GM18517 (cell line): ENCODE measurements at regions not wholly inside any gene's neighbourhood (a gene's known extent, or its start where the extent isn't known, plus 50 kb on each side); places are given as distances from the start of the nearest gene placed in this dataset.

Experiments
- ATAC-seq: cut with Tn5 transposase; IDR thresholded peaks from one replicate; pipeline ENCODE4 v1.9.1; 2021; ENCODE audit warnings: mild to moderate bottlenecking, moderate library complexity; ENCODE audit not compliant: unreplicated experiment

DNA sequence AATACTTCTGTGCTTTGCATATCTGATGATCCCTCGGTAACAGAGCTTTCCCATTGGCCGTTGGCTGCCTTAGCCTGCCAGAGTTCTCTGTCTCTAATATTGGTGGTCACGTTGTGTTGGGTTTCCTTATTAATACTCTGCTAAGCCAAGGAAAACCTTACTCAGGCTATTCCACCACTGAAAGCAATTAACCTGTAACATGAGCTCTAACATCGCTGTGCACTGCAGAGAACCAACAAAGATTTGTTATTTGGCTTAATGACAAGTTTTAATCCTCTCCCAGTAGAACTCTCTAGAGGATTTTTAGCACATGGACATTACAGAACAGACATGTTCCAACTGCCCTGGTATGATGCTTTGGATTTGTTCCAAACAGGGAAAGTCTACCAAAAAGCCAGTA is 825.9 kb upstream of the POU3F3 start:
- no peak for ATAC-seq

- no peak for ATAC-seq
These were observed 820.5 kb upstream of the POU3F3 start for GRCh38 chr2:104033399-104033798.

GRCh38 chr2:104040771-104041170 is 813.1 kb upstream of the POU3F3 start:
- ATAC-seq, result no peak

- ATAC-seq, result no peak
These were observed 812.6 kb upstream of the POU3F3 start for GRCh38 chr2:104041351-104041750.

DNA sequence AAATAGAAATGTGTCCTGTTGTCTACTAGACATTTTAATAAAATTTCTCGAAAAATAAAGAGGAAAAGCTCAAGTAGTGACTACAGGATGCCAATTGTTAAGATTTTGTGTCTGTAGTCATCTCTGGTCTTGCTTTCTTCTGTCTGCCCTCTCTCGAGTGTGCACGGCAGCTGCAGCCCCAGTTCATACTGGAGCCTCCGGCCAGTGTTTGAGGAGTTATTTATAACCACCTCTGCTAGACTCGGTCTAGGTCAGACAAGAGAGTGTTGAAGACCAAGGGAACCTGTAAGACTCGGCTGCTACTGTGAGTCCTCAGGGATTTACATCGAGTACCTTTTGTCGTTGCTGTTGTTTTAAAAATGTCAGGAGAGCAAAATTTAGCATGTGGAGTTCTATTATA is 810.1 kb upstream of the POU3F3 start:
- no peak for ATAC-seq

DNA sequence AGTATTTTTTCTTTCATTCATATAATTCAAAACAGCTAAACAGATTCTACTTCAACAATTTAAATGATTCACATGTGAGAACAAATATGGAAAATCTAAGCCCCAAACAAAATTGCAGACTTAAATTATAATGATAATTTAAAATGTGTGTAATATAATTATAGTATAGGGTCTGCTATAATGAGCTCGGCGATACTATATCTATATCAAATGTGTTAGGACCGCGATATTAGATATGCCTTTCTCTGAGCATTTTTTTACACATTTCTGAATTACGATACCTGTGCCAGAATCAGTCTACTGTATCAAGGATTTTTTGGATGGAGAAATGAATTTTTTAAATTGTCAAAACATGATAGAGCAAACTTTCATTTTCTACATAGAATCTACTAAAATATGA is 808.8 kb upstream of the POU3F3 start:
- ATAC-seq, result no peak

DNA sequence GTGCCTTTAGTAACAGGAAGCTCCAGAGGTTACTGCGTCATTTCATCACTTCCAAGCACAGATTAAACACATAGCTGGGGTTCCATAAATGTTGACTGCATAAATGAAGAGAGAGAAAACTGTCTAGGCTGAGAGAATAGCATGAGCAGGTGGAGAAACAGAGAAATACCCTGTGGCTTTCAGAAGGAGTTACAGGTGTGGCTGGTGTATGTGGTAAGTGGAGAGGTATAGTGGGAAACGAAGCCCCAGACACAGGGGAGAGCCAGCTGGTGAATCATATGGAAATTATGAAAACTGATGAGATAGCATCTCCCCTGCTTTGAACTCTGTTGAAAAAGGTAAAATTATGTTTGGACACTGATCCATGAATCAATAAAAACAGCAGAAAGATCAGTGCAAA is 807.4 kb upstream of the POU3F3 start:
- ATAC-seq, result no peak

DNA sequence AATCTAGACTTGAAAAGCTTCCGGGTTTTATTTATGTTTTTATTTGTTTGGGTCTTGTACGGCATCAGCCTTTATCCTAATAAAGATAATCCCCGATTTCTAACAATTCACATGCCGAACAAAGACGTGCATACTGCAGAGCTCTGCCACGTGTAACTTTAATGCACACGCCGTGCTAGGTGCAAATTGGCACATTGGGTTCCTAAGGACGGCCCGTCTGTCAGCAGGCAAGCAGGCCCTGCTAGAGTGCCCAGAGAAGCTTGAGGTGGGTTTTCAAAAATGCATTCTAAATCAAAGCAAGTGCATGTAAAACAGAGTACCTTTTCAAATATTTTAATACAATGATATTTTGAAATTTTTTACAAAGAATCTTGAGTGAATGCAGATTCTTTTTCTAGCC is 806.4 kb upstream of the POU3F3 start:
- ATAC-seq, result no peak

- no peak for ATAC-seq
These were observed 804.5 kb upstream of the POU3F3 start for GRCh38 chr2:104049438-104049837.

- no peak for ATAC-seq
These were observed 803.9 kb upstream of the POU3F3 start for GRCh38 chr2:104049981-104050380.

DNA sequence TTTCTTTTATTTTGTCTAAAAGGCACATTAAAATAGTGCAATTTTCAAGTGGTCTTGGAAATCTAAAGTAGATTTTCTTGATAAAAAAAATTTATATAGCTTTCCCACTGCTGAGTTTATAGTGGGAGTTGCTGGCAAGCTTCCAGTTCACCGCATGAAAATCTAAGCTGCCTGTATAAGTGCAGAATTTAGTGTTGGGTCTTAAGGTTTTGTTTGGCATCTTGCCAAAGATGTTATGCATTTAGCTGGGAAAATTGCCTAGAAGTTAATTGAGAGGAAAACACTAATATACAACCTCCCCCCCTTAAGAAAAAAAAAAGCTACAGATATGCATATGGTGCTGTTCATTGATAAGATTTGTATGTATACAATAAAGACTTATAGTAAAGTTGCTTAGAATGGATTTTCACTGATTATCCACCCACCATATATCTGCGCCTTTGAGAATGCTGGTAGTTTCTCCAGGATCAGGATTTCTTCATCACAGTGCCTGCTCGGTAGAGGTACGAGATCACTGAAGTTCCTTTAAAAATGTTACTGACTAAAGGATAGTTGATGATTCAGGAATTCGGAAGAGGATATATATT is 803.2 kb upstream of the POU3F3 start:
- ATAC-seq, result no peak

- no peak for ATAC-seq
These were observed 802.1 kb upstream of the POU3F3 start for GRCh38 chr2:104051766-104052165.

DNA sequence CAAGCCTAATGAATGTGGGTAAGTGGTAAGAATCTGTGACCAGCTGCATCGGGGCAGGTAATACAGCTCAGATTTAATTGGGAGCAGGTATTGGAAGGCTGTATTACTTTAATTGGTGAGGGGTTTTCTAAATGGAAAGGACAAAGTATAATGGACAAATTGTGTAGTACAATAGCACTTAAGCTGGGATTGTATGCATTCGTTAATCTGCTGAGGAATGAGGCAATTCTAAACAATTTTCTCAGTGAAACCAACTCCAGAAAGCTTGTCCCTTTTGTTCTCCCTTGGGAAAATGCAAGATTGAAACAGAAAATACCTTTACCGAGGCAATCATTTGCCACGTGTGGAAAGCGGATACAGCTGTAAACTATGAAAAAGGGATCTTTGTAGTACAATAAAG is 801.6 kb upstream of the POU3F3 start:
- no peak for ATAC-seq

GRCh38 chr2:104056451-104056850 is 797.5 kb upstream of the POU3F3 start:
- no peak for ATAC-seq

- no peak for ATAC-seq
These were observed 785.2 kb upstream of the POU3F3 start for GRCh38 chr2:104068665-104069064.

DNA sequence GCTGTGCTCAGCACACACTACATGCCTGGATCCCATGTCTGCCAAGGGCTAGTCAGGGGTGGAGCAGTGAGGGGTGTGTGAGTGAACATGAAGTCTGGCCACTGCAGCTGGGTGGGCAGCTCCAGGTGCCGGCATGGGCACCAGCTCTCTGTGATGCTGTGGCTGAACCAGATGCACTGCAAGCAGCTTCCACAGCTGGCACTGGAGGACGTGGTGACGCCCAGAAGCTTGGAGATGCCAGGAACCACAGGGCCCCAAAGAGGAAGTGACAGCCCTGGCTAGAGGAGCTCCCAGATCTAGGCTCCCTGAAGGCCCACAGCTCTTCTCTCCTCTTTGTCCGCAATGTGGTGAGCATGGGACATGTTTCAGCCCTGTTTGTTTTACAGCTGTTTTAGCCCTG is 776.3 kb upstream of the POU3F3 start:
- ATAC-seq, result no peak

DNA sequence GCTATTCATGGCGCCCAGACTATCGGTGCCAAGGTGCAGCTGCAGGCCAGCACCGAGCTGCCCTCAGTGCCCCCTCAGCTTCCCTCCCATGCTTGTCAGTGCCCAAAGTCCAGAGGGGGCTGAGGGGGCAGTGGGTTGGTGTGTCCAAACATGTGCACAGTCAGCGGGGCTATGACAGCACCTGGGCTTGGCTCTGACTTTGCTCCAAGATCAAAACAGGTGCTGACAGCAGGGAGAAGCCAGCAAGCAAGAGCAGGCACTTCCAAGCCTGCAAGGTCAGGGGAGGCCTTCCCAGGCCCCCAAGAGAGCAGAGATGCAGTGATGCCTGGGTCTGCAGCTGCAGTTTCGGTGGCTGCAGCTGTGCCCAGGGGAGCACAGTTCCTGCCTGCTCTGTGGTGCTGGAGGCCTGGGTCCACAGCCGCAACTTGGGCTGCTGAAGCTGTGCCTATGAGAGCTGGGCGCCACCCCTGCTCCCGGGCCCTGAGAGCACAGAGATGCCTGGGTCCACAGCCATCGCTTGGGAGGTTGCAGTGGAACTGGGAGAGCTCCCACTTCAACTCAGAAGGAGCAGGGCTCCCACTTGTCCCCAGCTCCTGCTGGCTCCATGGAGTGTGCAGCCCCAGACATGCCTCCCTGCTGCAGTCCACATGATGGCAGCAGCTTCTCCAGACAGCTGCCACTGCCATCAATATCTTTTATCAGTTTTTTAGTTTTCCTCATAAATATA is 775.3 kb upstream of the POU3F3 start:
- ATAC-seq, result no peak

GRCh38 chr2:104088745-104089144 is 765.2 kb upstream of the POU3F3 start:
- no peak for ATAC-seq

DNA sequence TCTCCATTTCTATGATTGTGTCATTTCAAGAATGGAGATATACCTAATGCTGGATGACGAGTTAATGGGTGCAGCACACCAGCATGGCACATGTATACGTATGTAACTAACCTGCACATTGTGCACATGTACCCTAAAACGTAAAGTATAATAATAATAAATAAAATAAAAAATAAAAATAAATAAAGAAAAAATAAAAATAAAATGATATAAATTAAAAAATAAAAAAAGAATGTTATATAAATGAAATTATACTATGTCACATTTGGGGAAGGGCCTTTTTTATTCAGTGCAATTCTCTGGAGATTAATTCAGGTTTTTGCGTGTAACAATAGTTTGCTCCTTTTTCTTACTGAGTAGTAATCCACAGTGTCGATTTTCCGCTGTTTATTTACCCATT is 763.5 kb upstream of the POU3F3 start:
- no peak for ATAC-seq

- no peak for ATAC-seq
These were observed 762.0 kb upstream of the POU3F3 start for GRCh38 chr2:104091894-104092293.

DNA sequence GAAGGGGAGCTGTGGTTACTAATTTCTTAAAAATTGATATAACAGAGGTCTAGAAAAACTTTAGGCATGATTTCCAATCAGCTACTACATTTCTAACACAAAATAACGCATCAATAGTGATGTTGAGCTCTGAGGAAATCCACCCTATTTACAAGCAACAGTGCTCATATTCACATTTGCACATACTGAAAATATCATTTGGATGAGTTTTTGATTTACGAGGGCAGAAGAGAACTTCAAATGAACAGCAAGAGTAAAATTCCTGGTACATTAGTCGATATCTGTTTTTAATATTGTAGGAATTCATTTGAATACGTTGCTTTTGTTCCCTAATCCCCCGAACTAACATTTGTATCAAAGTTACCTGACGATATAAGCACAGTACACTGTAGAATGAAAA is 761.0 kb upstream of the POU3F3 start:
- no peak for ATAC-seq

DNA sequence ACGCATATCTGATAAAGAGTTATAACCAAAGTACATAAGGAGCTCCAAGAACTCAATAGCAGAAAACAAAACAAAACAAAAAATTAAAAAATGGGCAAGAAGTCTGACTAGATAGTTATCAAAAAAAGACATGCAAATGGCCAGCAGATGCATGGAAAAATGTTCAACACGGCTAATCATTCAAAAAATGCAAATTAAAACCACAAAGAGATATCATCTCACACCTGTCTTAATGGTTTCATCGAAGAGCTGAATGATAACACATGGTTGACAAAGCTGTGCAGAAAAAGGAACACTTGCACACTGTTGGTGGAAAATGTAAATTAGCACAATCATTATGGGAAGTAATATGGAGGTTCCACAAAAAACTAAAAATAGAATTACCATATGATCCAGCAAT is 751.3 kb upstream of the POU3F3 start:
- ATAC-seq, result no peak

GRCh38 chr2:104109356-104109755 is 744.6 kb upstream of the POU3F3 start:
- ATAC-seq, result no peak
